B cell (primary cell): ENCODE measurements at regions not wholly inside any gene's neighbourhood (a gene's known extent, or its start where the extent isn't known, plus 50 kb on each side); places are given as distances from the start of the nearest gene placed in this dataset.

ENCODE experiments used
- ATAC-seq: fragments of 200-7000 bp; cut with Tn5 transposase; one replicate; pipeline ENCODE4 v1.10.0; 2021; ENCODE audit warnings: low read depth, mild to moderate bottlenecking, moderate number of reproducible peaks, moderate library complexity
- CTCF ChIA-PET: fragments of 350-600 bp; sonication (Branson Sonifier 250); formaldehyde crosslinking; loops from one replicate; lab custom pipeline; 2021; ENCODE audit warnings: antibody characterized with exemption, inconsistent platforms; lab: Charles Lee
- POLR2A ChIA-PET: fragments of 350-600 bp; sonication (Branson Sonifier 250); formaldehyde crosslinking; loops from one replicate; lab custom pipeline; 2021; ENCODE audit warnings: antibody characterized with exemption; lab: Charles Lee
- DNase-seq: peaks from one replicate; pipeline ENCODE4 v3.0.0; 2013
- H2AFZ ChIP-seq: 2 replicates; pipeline ENCODE4 v1.6.1; 2012; ENCODE audit warnings: mild to moderate bottlenecking, low read depth, low read length; ENCODE audit not compliant: insufficient read depth, poor library complexity, severe bottlenecking
- H3K27ac ChIP-seq, 2 donors: 1 replicate in 1 of 2; 2 replicates in 1 of 2; pipeline ENCODE4 v1.5.1; 2012 to 2013; ENCODE audit warnings: low read length in 2 of 2, mild to moderate bottlenecking in 2 of 2, moderate library complexity in 1 of 2
- H3K27me3 ChIP-seq, 4 experiments: fragments of 200-600 bp in 1 of 4; sonication (generic) in 1 of 4; replicated peaks in 1 of 4; 1 replicate in 2 of 4; 2 replicates in 2 of 4; pipeline versions ENCODE4 v1.6.1 to v1.7.0; 2013 to 2016; ENCODE audit warnings: low read length in 3 of 4, mild to moderate bottlenecking in 2 of 4, mixed read lengths in 1 of 4, moderate library complexity in 1 of 4; ENCODE audit not compliant: insufficient read depth in 4 of 4, control insufficient read depth in 3 of 4; ENCODE audit errors: control extremely low read depth in 1 of 4
- H3K36me3 ChIP-seq, 2 experiments: replicated peaks in 1 of 2; 1 replicate in 1 of 2; 2 replicates in 1 of 2; pipeline versions ENCODE4 v1.6.1 to v1.7.1; 2013; ENCODE audit warnings: low read length in 1 of 2; ENCODE audit not compliant: insufficient read depth in 2 of 2, control insufficient read depth in 1 of 2; ENCODE audit errors: control extremely low read depth in 1 of 2, extremely low read depth in 1 of 2
- H3K4me1 ChIP-seq, 2 donors: fragments of 200-600 bp in 1 of 2; sonication (generic) in 1 of 2; 1 replicate in 1 of 2; 2 replicates in 1 of 2; pipeline versions ENCODE4 v1.5.1 to v1.6.1; 2013 to 2017; ENCODE audit warnings: low read length in 2 of 2; ENCODE audit not compliant: control insufficient read depth in 2 of 2, insufficient read depth in 2 of 2
- H3K4me2 ChIP-seq: replicated peaks from 2 replicates; pipeline ENCODE3; 2012; ENCODE audit warnings: mild to moderate bottlenecking, low read depth, low read length; ENCODE audit not compliant: poor library complexity, severe bottlenecking
- H3K4me3 ChIP-seq, 5 experiments: fragments of 200-600 bp in 1 of 5; sonication (generic) in 1 of 5; 1 replicate in 3 of 5; 2 replicates in 2 of 5; pipeline versions ENCODE4 v1.5.1 to v1.7.0; 2011 to 2016; ENCODE audit warnings: low read length in 4 of 5, mild to moderate bottlenecking in 4 of 5, low read depth in 2 of 5, control low read depth in 1 of 5, moderate library complexity in 1 of 5; ENCODE audit not compliant: insufficient read depth in 1 of 5; ENCODE audit errors: control extremely low read depth in 1 of 5, extremely low read depth in 1 of 5
- H3K79me2 ChIP-seq: fragments of 200-600 bp; sonication (generic); one replicate; pipeline ENCODE4 v1.6.0; 2016; ENCODE audit warnings: low read length; ENCODE audit not compliant: control insufficient read depth, insufficient read depth
- H3K9ac ChIP-seq: fragments of 200-600 bp; sonication (generic); 2 replicates; pipeline ENCODE4 v1.6.1; 2017; ENCODE audit warnings: mild to moderate bottlenecking, low read length, moderate library complexity
- H3K9me3 ChIP-seq, 3 donors: one replicate each; pipeline versions ENCODE4 v1.6.1 to v1.7.1; 2013; ENCODE audit warnings: low read length in 2 of 3; ENCODE audit not compliant: control insufficient read depth in 2 of 3, insufficient read depth in 1 of 3; ENCODE audit errors: control extremely low read depth in 1 of 3
- H4K20me1 ChIP-seq: 2 replicates; pipeline ENCODE4 v1.6.0; 2012; ENCODE audit warnings: mild to moderate bottlenecking, low read length; ENCODE audit not compliant: insufficient read depth, control insufficient read depth, poor library complexity, severe bottlenecking
- H3K27ac Mint-ChIP-seq: one replicate; pipeline ENCODE4 v1.8.0; 2021; ENCODE audit warnings: mixed read lengths
- H3K27me3 Mint-ChIP-seq: one replicate; pipeline ENCODE4 v1.8.0; 2021; ENCODE audit warnings: mixed read lengths
- H3K4me1 Mint-ChIP-seq: one replicate; pipeline ENCODE4 v1.8.0; 2021; ENCODE audit warnings: mixed read lengths
- H3K4me3 Mint-ChIP-seq: one replicate; pipeline ENCODE4 v1.8.0; 2021; ENCODE audit warnings: mixed read lengths
- H3K9me3 Mint-ChIP-seq: one replicate; pipeline ENCODE4 v1.8.0; 2022; ENCODE audit warnings: mixed read lengths; ENCODE audit not compliant: insufficient read depth
- CTCF ChIP-seq: fragments of 200-600 bp; IDR thresholded peaks from one replicate; pipeline ENCODE4 v1.8.0; 2022; ENCODE audit warnings: antibody characterized with exemption, mild to moderate bottlenecking
- EZH2 ChIP-seq: IDR thresholded peaks from 2 replicates; pipeline ENCODE4 v1.6.1; 2012; ENCODE audit warnings: borderline replicate concordance, low read depth, mild to moderate bottlenecking, moderate library complexity, low read length; ENCODE audit not compliant: insufficient read depth, poor library complexity, severe bottlenecking
- WGBS: methylation state at CpG from one replicate; pipeline ENCODE4 v1.1.5; 2013; ENCODE audit warnings: missing lambda C conversion rate; ENCODE audit not compliant: insufficient coverage; 5-methylcytosine and 5-hydroxymethylcytosine counted together
- intact Hi-C: fragments of 100-400 bp; cut with micrococcal nuclease; formaldehyde crosslinking; loops from one replicate; pipeline ENCODE4 v1.10.0; 2022

- Mint-ChIP-seq H3K9me3 (peaks cover 5% of the 10 kb centered on the region), H3K27ac (no peak overlapping the region), H3K27me3 (no peaks in the 10 kb centered on the region), H3K4me3 (no peak overlapping the region), H3K4me1 (no peaks in the 10 kb centered on the region)
- no peak overlapping the region for H3K27ac ChIP-seq
- ChIA-PET POLR2A (no interaction called here), CTCF (no interaction called here)
- H3K36me3 ChIP-seq: no peaks in the 10 kb centered on the region
- H3K27me3 ChIP-seq: no peaks in the 10 kb centered on the region
- H3K9me3 ChIP-seq: peaks cover 0 to 3% (median 0%) of the 10 kb centered on the region in 3 donors
- intact Hi-C loops: no loop called here
- no peak overlapping the region for H3K9ac ChIP-seq
- no peak overlapping the region for H3K4me2 ChIP-seq
- H4K20me1 ChIP-seq: no peaks in the 10 kb centered on the region
- DNase-seq: no peak
- TF ChIP-seq EZH2 (no peak), CTCF (no peak)
- H3K4me1 ChIP-seq: no peaks in the 10 kb centered on the region
- H3K4me3 ChIP-seq: no peak overlapping the region
- H3K79me2 ChIP-seq: no peaks in the 10 kb centered on the region
- ATAC-seq: no peak
- 82% methylated on average over 2 of the region's 3 CpGs for WGBS
- H2AFZ ChIP-seq: no peak overlapping the region
These were observed 56.5 kb upstream of the NRSN1 start for GRCh38 chr6:24069526-24069925.

GRCh38 chr6:24072038-24072746 is 53.8 kb upstream of the NRSN1 start:
- CTCF ChIA-PET: no interaction called here
- Mint-ChIP-seq H3K4me3 (no peak overlapping the region), H3K27me3 (no peaks in the 10 kb centered on the region), H3K27ac (no peak overlapping the region), H3K9me3 (peaks cover 3% of the 10 kb centered on the region), H3K4me1 (no peaks in the 10 kb centered on the region)
- Histone ChIP-seq H3K4me2 (no peak overlapping the region), H3K4me1 (no peaks in the 10 kb centered on the region), H3K4me3 (no peak overlapping the region), H3K27me3 (no peaks in the 10 kb centered on the region), H4K20me1 (no peaks in the 10 kb centered on the region), H3K79me2 (no peaks in the 10 kb centered on the region), H3K36me3 (no peaks in the 10 kb centered on the region), H3K27ac (no peak overlapping the region), H2AFZ (no peak overlapping the region), H3K9ac (no peak overlapping the region), H3K9me3 (peaks cover 0 to 3% (median 0%) of the 10 kb centered on the region in 3 donors)
- no peak for ATAC-seq
- POLR2A ChIA-PET: no interaction called here
- no peak for DNase-seq
- WGBS: no CpG with 5 or more reads among the region's 6 CpGs
- TF ChIP-seq EZH2 (no peak), CTCF (no peak)
- intact Hi-C loops: no loop called here
